Stimulated activated CD4-positive, alpha-beta T cell treated with anti-CD3 and anti-CD28 coated beads, Interleukin-1b, Interleukin-23, amount 100 ng/mL, for 48 hours (primary cell): ENCODE measurements at regions not wholly inside any gene's neighbourhood (a gene's known extent, or its start where the extent isn't known, plus 50 kb on each side); places are given as distances from the start of the nearest gene placed in this dataset.
"Not testable (repeated sequence)": the region's sequence is repeated elsewhere in the genome, so short reads cannot be mapped to it uniquely, and the experiment has no call there.

Source experiments
- DNase-seq: peaks from one replicate; pipeline ENCODE4 v3.0.0-alpha.2; 2020

GRCh38 chr2:242054881-242055801 is 185.6 kb downstream of the RTP5 start:
- no peak for DNase-seq

- DNase-seq, result no peak
Observed at GRCh38 chr2:242056026-242056425, 186.5 kb downstream of the RTP5 start.

- no peak for DNase-seq
Observed at GRCh38 chr2:242056785-242057184, 187.3 kb downstream of the RTP5 start.

DNA sequence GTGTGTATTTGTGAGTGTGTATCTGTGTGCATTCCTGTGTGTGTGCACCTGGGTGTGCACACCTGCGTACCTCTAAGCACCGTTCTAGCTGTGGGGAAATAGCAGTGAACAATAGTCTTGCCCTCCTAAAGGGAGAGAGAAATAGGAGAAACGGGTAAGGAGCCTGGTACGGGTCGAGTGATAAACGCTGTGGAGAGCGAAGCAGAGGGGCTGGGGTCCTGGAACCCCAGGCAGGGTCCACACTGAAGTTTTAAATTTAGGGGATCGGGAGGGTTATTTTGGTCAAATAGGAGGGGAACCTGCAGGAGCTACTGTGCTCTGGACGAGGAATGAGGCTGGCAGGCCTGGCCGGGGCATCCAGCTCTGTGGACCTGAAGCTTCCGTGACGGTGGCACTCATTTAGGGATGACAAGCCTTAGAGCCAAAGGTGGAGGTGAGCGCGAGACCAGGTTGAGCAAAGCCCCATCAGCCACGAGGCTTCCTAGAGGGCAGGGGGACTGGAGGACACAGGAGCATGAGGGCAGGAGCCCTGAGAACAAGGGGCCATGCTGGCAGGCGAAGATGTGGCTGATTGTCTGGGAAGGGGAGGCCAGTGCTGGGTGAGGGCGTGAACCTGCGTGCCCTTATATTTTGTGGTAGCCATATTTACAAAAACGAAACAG is 188.0 kb downstream of the RTP5 start:
- DNase-seq, result no peak

GRCh38 chr2:242058116-242058680 is 188.7 kb downstream of the RTP5 start:
- no peak for DNase-seq

GRCh38 chr2:242059566-242059965 is 190.0 kb downstream of the RTP5 start:
- no peak for DNase-seq

DNA sequence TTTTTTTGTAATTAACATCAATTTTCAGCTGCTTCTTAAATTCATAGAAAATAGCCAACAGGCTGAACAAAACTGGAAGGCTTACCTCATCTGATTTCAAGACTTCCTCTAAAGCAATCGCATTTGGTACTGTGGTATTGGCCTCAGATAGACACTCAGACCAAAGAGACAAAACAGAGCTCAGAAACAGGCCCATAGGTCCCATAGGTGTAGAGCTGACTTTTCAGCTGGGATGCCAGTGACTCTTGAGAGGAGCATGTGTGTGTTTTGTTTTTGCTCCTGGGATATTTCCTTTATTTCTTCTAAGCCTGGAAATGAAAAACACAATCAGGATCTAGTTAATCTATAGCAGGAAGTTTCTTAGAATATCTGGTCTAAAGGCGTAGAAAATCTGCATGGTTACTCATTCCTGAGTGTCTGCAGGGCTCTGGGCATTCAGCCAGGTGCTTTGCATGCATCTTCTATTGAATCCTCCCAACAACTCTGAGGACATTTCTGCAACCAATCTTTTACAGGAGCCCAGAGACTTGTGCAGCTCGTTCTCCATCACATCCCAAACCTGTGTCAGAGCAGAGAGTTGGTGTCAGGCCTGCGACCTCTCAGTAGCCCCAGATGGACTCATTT is 190.8 kb downstream of the RTP5 start:
- DNase-seq, result no peak

- not testable (repeated sequence) for DNase-seq
Observed at GRCh38 chr2:242061930-242062329, 192.4 kb downstream of the RTP5 start.

DNA sequence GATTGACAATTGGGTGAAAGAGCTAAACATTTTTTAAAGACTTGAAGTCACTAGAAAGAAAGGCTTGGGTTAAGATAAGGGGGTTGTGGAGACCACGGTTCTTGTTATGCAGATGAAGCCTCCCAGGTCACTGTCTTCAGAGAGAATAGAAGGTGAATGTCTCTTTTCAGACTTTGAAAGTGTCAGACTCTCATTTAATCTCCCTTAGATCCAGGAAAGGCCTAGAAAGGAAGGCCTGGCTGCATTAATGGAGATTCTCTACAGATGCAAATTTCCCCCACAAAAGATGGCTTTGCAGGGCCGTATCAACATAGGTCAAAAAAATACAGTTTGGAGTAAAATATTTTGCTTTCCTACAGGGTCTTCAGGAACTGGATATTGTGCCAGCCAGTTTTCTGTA is 193.9 kb downstream of the RTP5 start:
- no peak for DNase-seq

DNA sequence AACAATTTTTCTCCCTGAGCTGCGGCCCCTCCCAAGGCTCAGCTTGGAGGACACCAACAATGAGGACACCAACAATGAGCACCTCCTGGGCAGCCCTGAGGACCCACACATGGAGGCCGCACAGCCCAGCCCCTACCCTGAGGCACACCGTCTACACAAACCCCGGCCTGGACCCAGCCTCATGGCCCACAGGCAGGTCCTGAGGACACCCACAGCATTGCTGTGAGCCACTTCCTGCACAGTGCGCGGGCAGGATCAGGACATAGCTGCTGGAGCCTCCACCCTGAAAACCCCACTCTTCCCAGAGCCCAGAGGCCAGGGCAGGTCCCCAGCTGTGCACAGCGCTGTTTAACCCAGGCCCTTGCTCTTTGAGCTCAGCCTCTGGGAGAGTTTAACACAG is 194.3 kb downstream of the RTP5 start:
- no peak for DNase-seq

DNA sequence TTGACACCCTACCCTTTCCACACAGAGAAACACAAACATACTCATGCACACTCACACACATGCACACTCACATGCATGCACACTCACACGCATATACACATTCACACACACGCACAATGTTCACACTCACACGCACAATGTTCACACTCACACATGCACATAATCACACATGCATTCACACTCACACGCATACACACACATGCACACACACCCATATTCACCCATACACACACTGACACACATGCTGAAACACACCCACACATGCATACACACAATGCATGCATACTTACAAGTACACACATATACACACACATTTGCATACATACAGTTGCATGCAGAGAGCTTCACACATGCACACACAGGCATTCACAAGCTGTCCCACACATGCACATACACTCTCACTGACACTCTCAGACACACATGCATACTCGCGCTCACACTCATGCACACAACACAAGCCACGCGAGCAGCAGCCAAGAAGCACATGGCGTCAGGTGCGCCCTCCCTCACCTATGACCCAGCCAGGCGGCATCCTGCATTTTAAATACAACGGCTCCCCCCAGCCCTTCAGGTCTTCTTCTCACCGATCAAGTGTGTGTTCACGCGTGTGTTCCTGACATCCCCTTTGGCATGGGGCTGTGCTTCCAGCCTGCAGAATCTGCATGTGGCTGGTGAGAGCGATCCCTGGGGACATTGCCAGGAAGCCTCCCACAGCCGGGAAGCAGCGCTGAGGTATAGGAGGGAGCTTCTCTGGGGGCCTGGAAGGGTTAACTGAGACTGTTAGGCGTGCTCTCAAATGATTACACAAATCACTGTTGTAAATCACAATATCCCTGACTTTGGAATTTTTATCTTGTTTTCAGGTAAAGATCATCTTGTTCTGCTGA is 195.1 kb downstream of the RTP5 start:
- no peak for DNase-seq

DNA sequence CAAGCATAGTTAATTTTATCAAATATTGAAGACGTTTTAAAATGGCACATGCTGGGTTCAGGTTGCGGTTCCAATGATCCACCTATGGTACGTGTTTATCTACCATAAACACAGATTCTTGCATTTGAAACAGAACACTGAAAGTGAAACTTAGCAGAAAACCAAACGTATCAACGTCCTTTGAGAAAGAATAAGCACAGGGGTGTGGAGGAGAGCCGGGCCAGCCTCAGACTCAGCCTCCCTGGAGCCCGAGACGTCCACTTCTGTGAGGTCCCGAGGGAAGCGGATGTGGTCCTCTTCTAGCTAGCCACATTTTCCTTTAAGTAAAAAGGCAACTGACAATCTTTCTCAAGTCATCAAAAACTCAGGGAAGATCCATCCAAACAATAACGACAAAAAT is 195.9 kb downstream of the RTP5 start:
- no peak for DNase-seq

- DNase-seq, result no peak
Observed at GRCh38 chr2:242069018-242069417, 199.5 kb downstream of the RTP5 start.

DNA sequence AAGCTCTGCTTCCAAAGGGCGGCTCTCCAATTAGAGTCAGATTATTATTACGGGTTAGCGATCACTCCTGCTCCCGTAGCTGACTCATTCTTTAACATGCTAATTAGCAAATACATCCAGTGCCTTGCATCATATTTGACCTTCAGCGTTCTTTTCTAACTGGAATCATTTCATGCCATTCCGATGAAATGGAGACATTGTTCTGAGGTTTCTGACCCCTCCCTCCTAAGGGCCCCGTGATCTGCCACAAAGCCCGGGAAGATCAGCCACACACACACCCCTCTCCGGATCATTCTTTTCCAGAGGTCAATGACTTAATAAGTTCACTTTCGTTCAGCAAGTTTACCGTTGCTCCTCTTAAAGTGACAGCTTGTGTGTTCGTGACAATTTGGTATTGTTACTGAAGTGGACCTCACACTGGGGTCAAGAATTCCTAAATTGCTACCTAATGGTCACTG is 200.4 kb downstream of the RTP5 start:
- not testable (repeated sequence) for DNase-seq

GRCh38 chr2:242070726-242071125 is 201.2 kb downstream of the RTP5 start:
- not testable (repeated sequence) for DNase-seq

DNA sequence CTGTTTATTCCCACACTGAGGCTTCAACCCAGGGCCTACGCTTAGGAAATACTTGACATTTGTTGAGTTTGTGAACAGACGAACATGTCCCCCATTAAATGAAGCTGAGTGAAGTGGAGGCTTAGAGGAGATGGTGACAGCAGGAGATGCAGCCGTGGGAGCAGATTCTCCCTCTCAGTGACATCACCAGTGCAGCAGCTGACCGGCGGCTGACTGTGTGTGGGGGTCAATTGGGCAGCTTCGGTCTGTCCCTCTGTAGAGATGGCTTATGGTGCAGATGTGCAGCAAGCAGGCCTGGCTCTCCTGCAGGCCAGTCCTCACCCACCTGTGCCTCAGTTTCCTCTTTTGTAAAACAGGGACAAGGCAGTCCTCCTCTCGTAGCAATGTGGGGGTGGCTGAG is 201.8 kb downstream of the RTP5 start:
- DNase-seq, result not testable (repeated sequence)

DNA sequence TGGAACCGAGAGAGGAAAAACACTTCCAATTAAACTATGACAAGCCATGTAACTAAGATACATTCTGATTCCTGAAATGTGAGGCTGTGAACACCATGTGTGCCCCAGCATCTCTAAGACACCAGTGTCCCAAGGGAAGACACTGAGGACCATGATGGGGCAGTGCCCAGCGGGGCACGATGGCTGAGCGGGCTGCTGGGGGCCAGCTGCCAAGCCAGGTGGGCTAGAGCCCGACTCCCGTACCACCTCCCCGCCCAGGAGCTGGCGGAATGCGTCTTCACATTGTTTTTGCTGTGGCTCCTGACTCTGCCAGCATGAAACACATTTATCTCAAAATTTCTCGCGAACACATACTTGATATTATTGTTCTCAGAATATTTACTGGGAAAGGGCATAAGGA is 202.4 kb downstream of the RTP5 start:
- DNase-seq, result not testable (repeated sequence)

DNA sequence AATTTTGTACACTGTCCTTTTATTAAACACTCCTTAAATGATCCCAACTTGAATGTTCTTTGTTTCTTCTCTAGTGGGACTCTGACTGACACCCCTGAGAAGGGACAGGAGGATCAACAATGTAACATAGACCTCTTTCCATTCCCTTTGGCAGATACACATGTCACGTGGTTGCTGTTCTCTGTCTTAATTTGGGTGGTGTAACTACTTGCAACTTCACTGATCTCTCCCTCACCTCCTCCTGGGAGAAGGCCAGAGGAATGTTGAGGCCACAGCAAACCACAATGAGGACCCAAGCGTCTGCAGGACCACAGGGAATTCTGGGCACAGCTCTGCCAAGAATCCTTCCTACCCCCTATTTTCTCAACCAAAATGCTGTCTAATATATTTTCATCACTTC is 205.6 kb downstream of the RTP5 start:
- no peak for DNase-seq

GRCh38 chr2:242075696-242076095 is 206.2 kb downstream of the RTP5 start:
- no peak for DNase-seq

DNA sequence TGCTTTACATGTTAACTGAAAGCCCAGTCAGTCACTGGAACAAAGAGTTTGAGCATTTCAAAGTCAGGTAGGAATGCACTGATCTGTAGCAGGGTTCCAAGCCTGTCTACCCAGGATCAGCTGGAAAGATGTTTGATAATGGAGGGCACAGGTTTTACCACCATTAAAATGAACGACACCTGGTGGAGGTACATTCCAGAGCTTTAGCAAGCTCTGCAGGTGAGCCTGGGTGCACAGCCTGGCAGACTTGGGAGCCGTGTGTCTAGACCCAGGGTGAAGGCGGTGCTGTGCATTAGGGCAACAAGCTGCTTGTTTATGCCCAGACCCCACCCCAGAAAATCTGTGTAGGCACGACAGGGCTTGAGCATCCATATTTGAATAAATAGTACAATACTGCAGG is 206.7 kb downstream of the RTP5 start:
- not testable (repeated sequence) for DNase-seq

- not testable (repeated sequence) for DNase-seq
Observed at GRCh38 chr2:242078426-242078825, 208.9 kb downstream of the RTP5 start.

DNA sequence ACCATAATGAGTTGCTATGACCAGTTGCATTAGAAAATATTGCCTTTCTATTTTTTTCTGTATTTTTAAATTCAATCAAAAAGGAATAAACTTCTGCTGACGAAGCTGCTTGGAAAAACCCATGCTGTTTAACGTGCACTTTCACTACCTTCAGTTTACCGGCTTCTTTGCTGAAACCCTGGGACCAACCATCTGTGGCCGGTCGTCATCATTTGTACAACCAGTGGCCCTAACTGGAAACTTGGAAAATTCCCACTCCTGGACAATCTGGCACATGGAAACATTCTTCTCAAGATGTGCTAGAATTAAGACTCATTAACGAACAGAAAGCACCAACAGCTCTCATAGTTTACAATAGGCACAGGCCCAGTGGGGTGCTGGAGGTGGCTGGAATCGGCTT is 210.3 kb downstream of the RTP5 start:
- not testable (repeated sequence) for DNase-seq
